Transverse colon (tissue), 4 donors: ENCODE measurements at regions not wholly inside any gene's neighbourhood (a gene's known extent, or its start where the extent isn't known, plus 50 kb on each side); places are given as distances from the start of the nearest gene placed in this dataset.

Source experiments
- DNase-seq: peaks from one replicate; pipeline ENCODE4 v3.0.0-alpha.2; 2019
- H3K27ac ChIP-seq, 4 donors: fragments of 200-600 bp; sonication (generic); 2 replicates each; pipeline ENCODE4 v1.5.1; 2016 to 2018; ENCODE audit warnings: inconsistent platforms in 4 of 4
- H3K27me3 ChIP-seq: fragments of 200-600 bp; sonication (generic); 2 replicates; pipeline ENCODE4 v1.5.1; 2017; ENCODE audit warnings: inconsistent platforms
- H3K36me3 ChIP-seq, 4 donors: fragments of 200-600 bp; sonication (generic); 2 replicates each; pipeline ENCODE4 v1.5.1; 2017 to 2019; ENCODE audit warnings: inconsistent platforms in 4 of 4
- H3K4me1 ChIP-seq, 4 donors: fragments of 200-600 bp; sonication (generic); 2 replicates each; pipeline ENCODE4 v1.5.1; 2017 to 2020; ENCODE audit warnings: inconsistent platforms in 4 of 4
- H3K4me3 ChIP-seq, 4 donors: fragments of 200-600 bp; sonication (generic); 1 replicate in 1 of 4; 2 replicates in 3 of 4; pipeline versions ENCODE4 v1.5.1 to v1.6.1; 2017 to 2019; ENCODE audit warnings: inconsistent platforms in 4 of 4
- H3K9me3 ChIP-seq, 2 donors: fragments of 200-600 bp; sonication (generic); 2 replicates each; pipeline ENCODE4 v1.5.1; 2017 to 2019; ENCODE audit warnings: inconsistent platforms in 2 of 2
- CTCF ChIP-seq, 5 experiments: fragments of 200-600 bp in 3 of 5; fragments of 450-650 bp in 2 of 5; sonication (generic) in 3 of 5; IDR thresholded peaks; 1 replicate in 2 of 5; 2 replicates in 3 of 5; pipeline ENCODE4 v1.5.1; 2016 to 2017; ENCODE audit warnings: antibody characterized with exemption in 5 of 5, inconsistent platforms in 3 of 5, mild to moderate bottlenecking in 2 of 5, moderate library complexity in 1 of 5
- EP300 ChIP-seq: sonication (generic); formaldehyde crosslinking; IDR thresholded peaks from one replicate; pipeline ENCODE4 v1.6.1; 2017; ENCODE audit warnings: antibody characterized with exemption, low read depth
- POLR2A ChIP-seq: fragments of 450-650 bp; IDR thresholded peaks from one replicate; pipeline ENCODE4 v1.6.1; 2016; ENCODE audit warnings: antibody characterized with exemption, mild to moderate bottlenecking, moderate library complexity
- POLR2AphosphoS5 ChIP-seq, 3 donors: sonication (generic); formaldehyde crosslinking; IDR thresholded peaks; one replicate each; pipeline ENCODE4 v1.6.1; 2016; ENCODE audit warnings: antibody characterized with exemption in 3 of 3
- WGBS, 2 donors: methylation state at CpG; one replicate each; pipeline ENCODE4 v1.1.5; 2018; ENCODE audit warnings: low coverage in 1 of 2; 5-methylcytosine and 5-hydroxymethylcytosine counted together
- in situ Hi-C, 4 donors: fragments of 200-750 bp; cut with MboI; loops; one replicate each; pipeline versions ENCODE4 v1.15.0 to v1.15.1; 2017; ENCODE audit warnings: low sequenced_read_pairs in 3 of 4, low pct_ligation_motif_present in 1 of 4, low pct_unique_long_range_greater_than_20kb in 1 of 4
- intact Hi-C: fragments of 100-400 bp; cut with DNase I; formaldehyde crosslinking; loops from one replicate; pipeline ENCODE4 v1.15.1; 2023; ENCODE audit warnings: low total_unique reads

- DNase-seq, result no peak
- H3K4me1 ChIP-seq, result no peaks in the 10 kb centered on the region
- 36 to 58% methylated on average over 5 to 11 of the region's 11 CpGs for WGBS, 2 donors
- TF ChIP-seq POLR2AphosphoS5 (IDR thresholded peaks at IDR 0.05), result no peak
- TF ChIP-seq CTCF (IDR thresholded peaks at IDR 0.05), result no peak
- TF ChIP-seq EP300, result no peak
- TF ChIP-seq POLR2A, result no peak
- in situ Hi-C loops, result no loop called here
- intact Hi-C loops, result loop anchor here (5.0 kb wide), 1 partner anchor 1562 kb away; no protein-coding TSS in a partner anchor
- no peak overlapping the region for H3K27ac ChIP-seq
- H3K9me3 ChIP-seq, result peaks cover 8 to 9% of the 10 kb centered on the region in 2 donors
- no peak overlapping the region for H3K4me3 ChIP-seq
- H3K27me3 ChIP-seq, result peaks cover 21% of the 10 kb centered on the region
- H3K36me3 ChIP-seq, result no peaks in the 10 kb centered on the region
Observed at GRCh38 chr1:37325509-37326437, 148.6 kb upstream of the ZC3H12A start.

- intact Hi-C loops (no loop called here), in situ Hi-C loops (no loop called here)
- H3K27ac ChIP-seq, result no peak overlapping the region
- no peaks in the 10 kb centered on the region for H3K27me3 ChIP-seq
- no peak overlapping the region for H3K4me3 ChIP-seq
- no peaks in the 10 kb centered on the region for H3K9me3 ChIP-seq
- DNase-seq, result no peak
- H3K36me3 ChIP-seq, result no peaks in the 10 kb centered on the region
- WGBS, 2 donors, result 60 to 79% methylated on average over 2 to 9 of the region's 9 CpGs
- no peak for TF ChIP-seq POLR2A
- H3K4me1 ChIP-seq, result no peaks in the 10 kb centered on the region
Observed at GRCh38 chr1:37332126-37332525, 142.3 kb upstream of the ZC3H12A start.

GRCh38 chr1:37338658-37339057 lies 135.7 kb upstream of the ZC3H12A start:
- TF ChIP-seq CTCF (IDR thresholded peaks at IDR 0.05), result no peak
- Histone ChIP-seq H3K4me3 (no peak overlapping the region), H3K9me3 (no peaks in the 10 kb centered on the region), H3K27ac (no peak overlapping the region), H3K36me3 (no peaks in the 10 kb centered on the region), H3K4me1 (no peaks in the 10 kb centered on the region), H3K27me3 (no peaks in the 10 kb centered on the region)
- in situ Hi-C loops (no loop called here), intact Hi-C loops (no loop called here)
- 82% methylated on average over 2 of the region's 2 CpGs; no CpG with 5 or more reads in 1 of the 2 donors for WGBS, 2 donors
- DNase-seq, result no peak

- intact Hi-C loops, result no loop called here
- H3K27ac ChIP-seq, result no peak overlapping the region
- no peaks in the 10 kb centered on the region for H3K4me1 ChIP-seq
- H3K27me3 ChIP-seq, result no peaks in the 10 kb centered on the region
- WGBS, 2 donors, result 23 to 50% methylated on average over 3 to 6 of the region's 6 CpGs
- no peaks in the 10 kb centered on the region for H3K9me3 ChIP-seq
- no peak for DNase-seq
- H3K36me3 ChIP-seq, result no peaks in the 10 kb centered on the region
- in situ Hi-C loops, result no loop called here
- no peak for TF ChIP-seq POLR2AphosphoS5 (IDR thresholded peaks at IDR 0.05)
- TF ChIP-seq POLR2A, result no peak
- TF ChIP-seq EP300, result no peak
- TF ChIP-seq CTCF (IDR thresholded peaks at IDR 0.05), result no peak
- H3K4me3 ChIP-seq, result no peak overlapping the region
Observed at GRCh38 chr1:37342736-37343135, 131.6 kb upstream of the ZC3H12A start.
